CD4-positive, alpha-beta T cell (primary cell): ENCODE measurements at regions not wholly inside any gene's neighbourhood (a gene's known extent, or its start where the extent isn't known, plus 50 kb on each side); places are given as distances from the start of the nearest gene placed in this dataset.
"Not testable (repeated sequence)": the region's sequence is repeated elsewhere in the genome, so short reads cannot be mapped to it uniquely, and the experiment has no call there.

Experiments used
- ATAC-seq: fragments of 200-7000 bp; cut with Tn5 transposase; one replicate; pipeline ENCODE4 v1.10.0; 2022; ENCODE audit warnings: mild to moderate bottlenecking; ENCODE audit not compliant: poor library complexity
- CTCF ChIA-PET: fragments of 350-600 bp; sonication (Branson Sonifier 250); formaldehyde crosslinking; loops from one replicate; lab custom pipeline; 2021; ENCODE audit warnings: antibody characterized with exemption, inconsistent platforms; lab: Charles Lee
- POLR2A ChIA-PET: fragments of 350-600 bp; sonication (Branson Sonifier 250); formaldehyde crosslinking; loops from one replicate; lab custom pipeline; 2021; ENCODE audit warnings: antibody characterized with exemption, inconsistent platforms; lab: Charles Lee
- DNase-seq, 14 experiments: peaks; one replicate each; pipeline ENCODE4 v3.0.0-alpha.2; 2013 to 2020; ENCODE audit warnings: mixed read lengths in 2 of 14
- H3K27ac ChIP-seq, 2 donors: one replicate each; pipeline versions ENCODE4 v1.5.1 to v1.7.0; 2013; ENCODE audit warnings: low read length in 2 of 2, low read depth in 1 of 2, mild to moderate bottlenecking in 1 of 2
- H3K27me3 ChIP-seq, 2 experiments: 1 replicate in 1 of 2; 2 replicates in 1 of 2; pipeline versions ENCODE4 v1.6.1 to v1.7.0; 2013; ENCODE audit warnings: low read length in 2 of 2, control low read depth in 1 of 2, mild to moderate bottlenecking in 1 of 2, moderate library complexity in 1 of 2; ENCODE audit not compliant: insufficient read depth in 2 of 2, control insufficient read depth in 1 of 2
- H3K36me3 ChIP-seq: one replicate; pipeline ENCODE4 v1.6.1; 2013; ENCODE audit warnings: low read length, control low read depth; ENCODE audit not compliant: insufficient read depth
- H3K4me1 ChIP-seq: one replicate; pipeline ENCODE4 v1.6.1; 2013; ENCODE audit warnings: low read length, control low read depth; ENCODE audit not compliant: insufficient read depth
- H3K4me3 ChIP-seq: one replicate; pipeline ENCODE4 v1.5.1; 2013; ENCODE audit warnings: mild to moderate bottlenecking, low read length, moderate library complexity
- H3K9me3 ChIP-seq, 2 experiments: 1 replicate in 1 of 2; 2 replicates in 1 of 2; pipeline versions ENCODE4 v1.6.1 to v1.7.0; 2013; ENCODE audit warnings: low read length in 2 of 2, mild to moderate bottlenecking in 2 of 2, control low read depth in 1 of 2, moderate library complexity in 1 of 2; ENCODE audit not compliant: control insufficient read depth in 1 of 2, insufficient read depth in 1 of 2
- H3K27ac Mint-ChIP-seq: one replicate; pipeline ENCODE4 v1.8.0; 2020; ENCODE audit warnings: mixed read lengths
- H3K27me3 Mint-ChIP-seq: one replicate; pipeline ENCODE4 v1.8.0; 2021; ENCODE audit warnings: mixed read lengths
- H3K36me3 Mint-ChIP-seq: one replicate; pipeline ENCODE4 v1.8.0; 2021; ENCODE audit warnings: low read depth, mixed read lengths
- H3K4me1 Mint-ChIP-seq: one replicate; pipeline ENCODE4 v1.8.0; 2021; ENCODE audit warnings: low read depth, mixed read lengths
- H3K4me3 Mint-ChIP-seq: one replicate; pipeline ENCODE4 v1.8.0; 2020; ENCODE audit warnings: mild to moderate bottlenecking, mixed read lengths
- H3K9me3 Mint-ChIP-seq: one replicate; pipeline ENCODE4 v1.8.0; 2020; ENCODE audit warnings: mixed read lengths
- intact Hi-C, 2 experiments: fragments of 100-400 bp; cut with DNase I in 1 of 2; cut with micrococcal nuclease in 1 of 2; formaldehyde crosslinking; loops; one replicate each; pipeline versions ENCODE4 v1.15.1 to v1.9.0; 2023 to 2025; cut with DNase I, micrococcal nuclease
- TF ChIP-seq, protein P1 (sequence below): fragments of 200-600 bp; IDR thresholded peaks from one replicate; pipeline ENCODE4 v1.8.0; 2022; ENCODE audit warnings: antibody characterized with exemption, mild to moderate bottlenecking

GRCh38 chr5:163276466-163276865 is 160.9 kb upstream of the CCNG1 start:
- TF ChIP-seq, protein P1, sequence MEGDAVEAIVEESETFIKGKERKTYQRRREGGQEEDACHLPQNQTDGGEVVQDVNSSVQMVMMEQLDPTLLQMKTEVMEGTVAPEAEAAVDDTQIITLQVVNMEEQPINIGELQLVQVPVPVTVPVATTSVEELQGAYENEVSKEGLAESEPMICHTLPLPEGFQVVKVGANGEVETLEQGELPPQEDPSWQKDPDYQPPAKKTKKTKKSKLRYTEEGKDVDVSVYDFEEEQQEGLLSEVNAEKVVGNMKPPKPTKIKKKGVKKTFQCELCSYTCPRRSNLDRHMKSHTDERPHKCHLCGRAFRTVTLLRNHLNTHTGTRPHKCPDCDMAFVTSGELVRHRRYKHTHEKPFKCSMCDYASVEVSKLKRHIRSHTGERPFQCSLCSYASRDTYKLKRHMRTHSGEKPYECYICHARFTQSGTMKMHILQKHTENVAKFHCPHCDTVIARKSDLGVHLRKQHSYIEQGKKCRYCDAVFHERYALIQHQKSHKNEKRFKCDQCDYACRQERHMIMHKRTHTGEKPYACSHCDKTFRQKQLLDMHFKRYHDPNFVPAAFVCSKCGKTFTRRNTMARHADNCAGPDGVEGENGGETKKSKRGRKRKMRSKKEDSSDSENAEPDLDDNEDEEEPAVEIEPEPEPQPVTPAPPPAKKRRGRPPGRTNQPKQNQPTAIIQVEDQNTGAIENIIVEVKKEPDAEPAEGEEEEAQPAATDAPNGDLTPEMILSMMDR = no peak
- ATAC-seq (no peak), DNase-seq (no peak)
- Mint-ChIP-seq H3K27ac (no peak overlapping the region), H3K4me1 (no peaks in the 10 kb centered on the region), H3K36me3 (no peaks in the 10 kb centered on the region), H3K27me3 (no peaks in the 10 kb centered on the region), H3K9me3 (peaks cover 5% of the 10 kb centered on the region), H3K4me3 (no peak overlapping the region)
- Histone ChIP-seq H3K27ac (no peak overlapping the region), H3K4me1 (no peaks in the 10 kb centered on the region), H3K27me3 (no peaks in the 10 kb centered on the region), H3K36me3 (no peaks in the 10 kb centered on the region), H3K9me3 (no peaks in the 10 kb centered on the region), H3K4me3 (no peak overlapping the region)
- POLR2A ChIA-PET = no interaction called here
- CTCF ChIA-PET = no interaction called here
- intact Hi-C loops = no loop called here

- CTCF ChIA-PET, H3K27ac ChIP-seq, H3K36me3 Mint-ChIP-seq, H3K36me3 ChIP-seq, intact Hi-C loops, DNase-seq, POLR2A ChIA-PET, H3K27me3 Mint-ChIP-seq, H3K4me3 Mint-ChIP-seq, H3K4me3 ChIP-seq, H3K27ac Mint-ChIP-seq, H3K9me3 Mint-ChIP-seq, H3K4me1 Mint-ChIP-seq, ATAC-seq, H3K27me3 ChIP-seq, H3K9me3 ChIP-seq, H3K4me1 ChIP-seq: not testable (repeated sequence)
Measured at GRCh38 chr5:163280897-163281296, 156.5 kb upstream of the CCNG1 start.

- POLR2A ChIA-PET = no interaction called here
- no peaks in the 10 kb centered on the region for H3K4me1 Mint-ChIP-seq
- H3K36me3 Mint-ChIP-seq = no peaks in the 10 kb centered on the region
- Histone ChIP-seq H3K9me3 (peaks cover 0 to 5% of the 10 kb centered on the region in 2 experiments), H3K36me3 (no peaks in the 10 kb centered on the region), H3K27ac (no peak overlapping the region), H3K27me3 (no peaks in the 10 kb centered on the region), H3K4me3 (no peak overlapping the region), H3K4me1 (no peaks in the 10 kb centered on the region)
- no peak for ATAC-seq
- CTCF ChIA-PET = no interaction called here
- intact Hi-C loops = no loop called here
- H3K27me3 Mint-ChIP-seq = no peaks in the 10 kb centered on the region
- H3K27ac Mint-ChIP-seq = no peak overlapping the region
- TF ChIP-seq, protein P1 = no peak
- no peak overlapping the region for H3K4me3 Mint-ChIP-seq
- peaks cover 2% of the 10 kb centered on the region for H3K9me3 Mint-ChIP-seq
- DNase-seq = no peak
Measured at GRCh38 chr5:163281512-163281911, 155.9 kb upstream of the CCNG1 start.

GRCh38 chr5:163293836-163294235 is 143.6 kb upstream of the CCNG1 start:
- Mint-ChIP-seq H3K4me3 (no peak overlapping the region), H3K4me1 (no peaks in the 10 kb centered on the region), H3K36me3 (no peaks in the 10 kb centered on the region), H3K9me3 (no peaks in the 10 kb centered on the region), H3K27me3 (peaks cover 31% of the 10 kb centered on the region), H3K27ac (no peak overlapping the region)
- ChIA-PET POLR2A (no interaction called here), CTCF (no interaction called here)
- H3K9me3 ChIP-seq = no peaks in the 10 kb centered on the region
- intact Hi-C loops = no loop called here
- no peaks in the 10 kb centered on the region for H3K27me3 ChIP-seq
- H3K4me3 ChIP-seq = no peak overlapping the region
- H3K4me1 ChIP-seq = no peaks in the 10 kb centered on the region
- no peak overlapping the region for H3K27ac ChIP-seq
- TF ChIP-seq, protein P1 = no peak
- DNase-seq = no peak
- ATAC-seq = no peak
- H3K36me3 ChIP-seq = no peaks in the 10 kb centered on the region
